Pulmonary artery endothelial cell (primary cell): ENCODE measurements at regions not wholly inside any gene's neighbourhood (a gene's known extent, or its start where the extent isn't known, plus 50 kb on each side); places are given as distances from the start of the nearest gene placed in this dataset.
"Not testable (repeated sequence)": the region's sequence is repeated elsewhere in the genome, so short reads cannot be mapped to it uniquely, and the experiment has no call there.

Source experiments
- DNase-seq: peaks from one replicate; pipeline ENCODE4 v3.0.0-alpha.2; 2011; ENCODE audit warnings: low read depth, low spot score

GRCh38 chr12:115811045-115811444 lies 466.4 kb downstream of the MED13L start:
- DNase-seq: no peak

GRCh38 chr12:115810122-115810901 lies 467.2 kb downstream of the MED13L start:
- no peak for DNase-seq

- no peak for DNase-seq
Observed at GRCh38 chr12:115806000-115806399, 471.5 kb downstream of the MED13L start.

- no peak for DNase-seq
Observed at GRCh38 chr12:115802767-115803166, 474.7 kb downstream of the MED13L start.

- DNase-seq: no peak
Observed at GRCh38 chr12:115801871-115802270, 475.6 kb downstream of the MED13L start.

- DNase-seq: no peak
Observed at GRCh38 chr12:115799610-115800009, 477.9 kb downstream of the MED13L start.

GRCh38 chr12:115798309-115798917 lies 479.1 kb downstream of the MED13L start:
- no peak for DNase-seq

GRCh38 chr12:115794659-115795081 lies 482.8 kb downstream of the MED13L start:
- no peak for DNase-seq

GRCh38 chr12:115791331-115791730 lies 486.2 kb downstream of the MED13L start:
- DNase-seq: no peak

- no peak for DNase-seq
Observed at GRCh38 chr12:115790526-115790925, 487.0 kb downstream of the MED13L start.

GRCh38 chr12:115786490-115786889 lies 491.0 kb downstream of the MED13L start:
- DNase-seq: not testable (repeated sequence)

GRCh38 chr12:115785548-115785947 lies 491.9 kb downstream of the MED13L start:
- no peak for DNase-seq

GRCh38 chr12:115776399-115776798 lies 501.1 kb downstream of the MED13L start:
- DNase-seq: no peak

- no peak for DNase-seq
Observed at GRCh38 chr12:115774148-115774895, 503.2 kb downstream of the MED13L start.

GRCh38 chr12:115771601-115772000 lies 505.9 kb downstream of the MED13L start:
- DNase-seq: no peak

GRCh38 chr12:115771065-115771464 lies 506.4 kb downstream of the MED13L start:
- no peak for DNase-seq

- no peak for DNase-seq
Observed at GRCh38 chr12:115770643-115771042, 506.9 kb downstream of the MED13L start.

GRCh38 chr12:115767916-115768315 lies 509.6 kb downstream of the MED13L start:
- DNase-seq: no peak

GRCh38 chr12:115763982-115764621 lies 513.4 kb downstream of the MED13L start:
- no peak for DNase-seq

GRCh38 chr12:115763376-115763775 lies 514.1 kb downstream of the MED13L start:
- no peak for DNase-seq

- DNase-seq: no peak
Observed at GRCh38 chr12:115762936-115763335, 514.6 kb downstream of the MED13L start.

GRCh38 chr12:115761784-115762183 lies 515.7 kb downstream of the MED13L start:
- DNase-seq: no peak
